ENCODE measurements at regions not wholly inside any gene's neighbourhood (a gene's known extent, or its start where the extent isn't known, plus 50 kb on each side); places are given as distances from the start of the nearest gene placed in this dataset.

DNA sequence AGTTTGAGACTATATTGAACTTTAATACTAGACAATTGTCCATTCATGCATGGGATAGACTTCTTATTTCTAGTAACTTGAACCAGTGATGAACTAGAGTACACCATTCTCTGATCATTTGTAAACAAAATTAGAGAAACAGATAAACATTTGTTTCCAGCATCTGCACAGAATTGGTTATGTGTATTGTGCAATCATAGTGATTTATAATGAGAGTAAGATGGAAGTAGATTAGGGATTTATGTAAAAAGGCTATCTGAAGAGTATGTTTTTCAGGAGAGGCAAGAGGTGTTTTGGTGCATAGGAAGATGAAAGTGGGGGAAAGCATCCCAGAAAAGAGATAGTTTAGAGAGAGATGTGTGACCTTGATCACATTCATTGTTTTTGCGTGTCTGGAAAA is 695.0 kb downstream of the SQOR start:
- Mint-ChIP-seq H3K27ac (ENCODE audit: low read depth) (no peak overlapping the region), H3K4me1 (no peaks in the 10 kb centered on the region), H3K9me3 (peaks cover 4% of the 10 kb centered on the region), H3K36me3 (ENCODE audit: insufficient read depth) (no peaks in the 10 kb centered on the region), H3K4me3 (no peak overlapping the region), H3K27me3 (no peaks in the 10 kb centered on the region)
- no peak for DNase-seq (ENCODE audit: low spot score in 2 of 2)
- ATAC-seq (replicated peaks; ENCODE audit: extremely low read depth, poor library complexity, severe bottlenecking) = no peak

DNA sequence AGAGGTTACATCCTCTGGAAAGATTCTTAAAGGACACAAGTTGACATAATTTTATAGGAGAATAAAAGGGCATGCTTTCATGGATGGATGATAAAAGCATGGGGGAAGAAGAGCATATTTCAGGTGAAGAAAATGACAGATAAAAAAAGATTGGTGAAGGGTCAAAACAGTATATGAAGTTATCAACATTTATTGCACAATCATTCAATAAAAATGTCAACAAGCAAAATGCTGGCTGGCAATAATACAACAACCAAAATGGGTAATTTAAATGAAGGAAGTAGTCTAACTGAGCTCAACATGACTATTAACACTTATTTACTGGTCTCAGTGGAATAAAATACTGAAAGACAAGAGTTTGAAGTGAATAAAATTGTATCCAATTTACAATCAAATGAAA is 696.7 kb downstream of the SQOR start:
- no peaks in the 10 kb centered on the region for H3K36me3 Mint-ChIP-seq (ENCODE audit: insufficient read depth)
- no peaks in the 10 kb centered on the region for H3K27me3 Mint-ChIP-seq
- ATAC-seq (replicated peaks; ENCODE audit: extremely low read depth, poor library complexity, severe bottlenecking) = no peak
- no peak overlapping the region for H3K27ac Mint-ChIP-seq (ENCODE audit: low read depth)
- no peaks in the 10 kb centered on the region for H3K4me1 Mint-ChIP-seq
- H3K4me3 Mint-ChIP-seq = no peak overlapping the region
- peaks cover 4% of the 10 kb centered on the region for H3K9me3 Mint-ChIP-seq
- DNase-seq (ENCODE audit: low spot score in 2 of 2) = no peak

DNA sequence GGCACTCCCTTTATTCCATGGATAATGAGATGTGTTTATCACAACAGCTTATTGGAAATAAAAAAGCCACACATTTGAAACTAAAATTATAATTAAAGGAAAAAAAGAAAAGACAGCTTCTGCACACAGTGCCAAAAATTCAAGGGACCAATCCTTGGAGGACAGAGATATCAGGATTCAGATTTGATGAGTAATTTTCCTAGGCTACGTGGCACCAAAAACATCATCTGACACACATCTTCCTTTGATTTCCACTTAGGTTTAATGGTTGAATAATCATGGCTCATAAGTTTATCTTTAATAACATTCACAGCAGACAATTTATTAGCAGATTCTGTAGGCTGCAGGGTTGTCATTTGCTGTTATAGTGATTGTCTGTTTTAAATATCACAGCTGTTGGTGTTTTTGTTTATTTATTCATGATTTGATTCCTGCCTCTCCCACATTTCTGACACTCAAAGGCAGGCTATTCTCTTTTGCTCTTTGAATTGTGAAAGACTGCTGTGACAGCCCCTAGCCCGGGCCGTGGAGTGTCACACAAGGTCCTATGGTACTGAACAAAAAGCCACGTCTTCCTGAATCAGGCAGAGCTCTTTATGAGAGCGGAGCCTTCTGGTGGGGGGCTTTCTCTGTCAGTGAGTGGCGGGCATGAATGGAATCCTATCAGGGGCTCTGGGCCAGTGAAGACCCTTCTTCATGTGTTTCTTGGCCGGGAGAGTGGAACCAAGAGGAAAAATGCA is 708.5 kb downstream of the SQOR start:
- no peaks in the 10 kb centered on the region for H3K36me3 Mint-ChIP-seq (ENCODE audit: insufficient read depth)
- H3K9me3 Mint-ChIP-seq = peaks cover 10% of the 10 kb centered on the region
- DNase-seq (ENCODE audit: low spot score in 2 of 2) = no peak
- no peak for ATAC-seq (replicated peaks; ENCODE audit: extremely low read depth, poor library complexity, severe bottlenecking)
- H3K4me1 Mint-ChIP-seq = no peaks in the 10 kb centered on the region
- no peak overlapping the region for H3K27ac Mint-ChIP-seq (ENCODE audit: low read depth)
- H3K27me3 Mint-ChIP-seq = no peaks in the 10 kb centered on the region
- H3K4me3 Mint-ChIP-seq = no peak overlapping the region

GRCh38 chr15:46344115-46344724 is 709.4 kb downstream of the SQOR start:
- Mint-ChIP-seq H3K9me3 (peaks cover 10% of the 10 kb centered on the region), H3K27me3 (no peaks in the 10 kb centered on the region), H3K4me3 (no peak overlapping the region), H3K27ac (ENCODE audit: low read depth) (no peak overlapping the region), H3K4me1 (no peaks in the 10 kb centered on the region), H3K36me3 (ENCODE audit: insufficient read depth) (no peaks in the 10 kb centered on the region)
- ATAC-seq (replicated peaks; ENCODE audit: extremely low read depth, poor library complexity, severe bottlenecking) (no peak), DNase-seq (ENCODE audit: low spot score in 2 of 2) (no peak)

GRCh38 chr15:46344915-46345314 is 710.1 kb downstream of the SQOR start:
- Mint-ChIP-seq H3K27me3 (no peaks in the 10 kb centered on the region), H3K36me3 (ENCODE audit: insufficient read depth) (no peaks in the 10 kb centered on the region)
- no peak for ATAC-seq (replicated peaks; ENCODE audit: extremely low read depth, poor library complexity, severe bottlenecking)

DNA sequence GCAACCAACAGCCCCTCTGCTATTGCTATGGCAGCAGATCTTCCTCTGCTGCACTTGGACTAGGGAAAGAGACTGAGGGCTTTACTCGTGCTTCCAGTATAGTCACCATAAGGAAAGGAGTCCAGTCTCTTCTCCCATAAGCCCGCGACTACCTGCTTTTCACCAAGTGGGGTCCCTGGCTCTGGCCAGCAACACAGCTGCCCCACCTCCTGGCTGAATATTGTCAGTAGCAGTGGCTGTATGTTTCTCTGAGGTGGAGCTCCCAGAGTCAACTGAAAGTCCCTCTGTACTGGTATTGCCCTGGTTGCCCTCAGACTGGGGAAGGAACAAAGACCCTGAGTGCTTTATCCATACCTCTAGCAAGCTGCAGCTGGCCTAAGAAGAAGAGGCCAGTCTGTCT is 719.6 kb downstream of the SQOR start:
- Mint-ChIP-seq H3K27me3 (no peaks in the 10 kb centered on the region), H3K4me3 (no peak overlapping the region), H3K36me3 (ENCODE audit: insufficient read depth) (peaks cover 2% of the 10 kb centered on the region), H3K4me1 (no peaks in the 10 kb centered on the region), H3K27ac (ENCODE audit: low read depth) (no peak overlapping the region), H3K9me3 (peaks cover 18% of the 10 kb centered on the region)
- ATAC-seq (replicated peaks; ENCODE audit: extremely low read depth, poor library complexity, severe bottlenecking) (no peak), DNase-seq (ENCODE audit: low spot score in 2 of 2) (no peak)

More at GRCh38 chr15:46344915-46345314, 710.1 kb downstream of the SQOR start:
- H3K9me3 Mint-ChIP-seq = peaks cover 10% of the 10 kb centered on the region
- H3K27ac Mint-ChIP-seq (ENCODE audit: low read depth) = no peak overlapping the region
- no peak for DNase-seq (ENCODE audit: low spot score in 2 of 2)
- H3K4me3 Mint-ChIP-seq = no peak overlapping the region
- H3K4me1 Mint-ChIP-seq = no peaks in the 10 kb centered on the region

- Mint-ChIP-seq H3K36me3 (ENCODE audit: insufficient read depth) (no peaks in the 10 kb centered on the region), H3K27me3 (no peaks in the 10 kb centered on the region), H3K27ac (ENCODE audit: low read depth) (no peak overlapping the region), H3K4me3 (no peak overlapping the region), H3K9me3 (peaks cover 6% of the 10 kb centered on the region), H3K4me1 (no peaks in the 10 kb centered on the region)
- DNase-seq (ENCODE audit: low spot score in 2 of 2) (no peak), ATAC-seq (replicated peaks; ENCODE audit: extremely low read depth, poor library complexity, severe bottlenecking) (no peak)
Measured at GRCh38 chr15:46365572-46365971, 730.7 kb downstream of the SQOR start.

GRCh38 chr15:46366360-46367007 is 731.7 kb downstream of the SQOR start:
- DNase-seq (ENCODE audit: low spot score in 2 of 2) (no peak), ATAC-seq (replicated peaks; ENCODE audit: extremely low read depth, poor library complexity, severe bottlenecking) (no peak)
- Mint-ChIP-seq H3K27me3 (no peaks in the 10 kb centered on the region), H3K9me3 (peaks cover 6% of the 10 kb centered on the region), H3K4me3 (no peak overlapping the region), H3K4me1 (no peaks in the 10 kb centered on the region), H3K27ac (ENCODE audit: low read depth) (no peak overlapping the region), H3K36me3 (ENCODE audit: insufficient read depth) (no peaks in the 10 kb centered on the region)

GRCh38 chr15:46383978-46384377 is 749.1 kb downstream of the SQOR start:
- Mint-ChIP-seq H3K9me3 (peaks cover 21% of the 10 kb centered on the region), H3K36me3 (ENCODE audit: insufficient read depth) (no peaks in the 10 kb centered on the region), H3K4me3 (no peak overlapping the region), H3K4me1 (no peaks in the 10 kb centered on the region), H3K27ac (ENCODE audit: low read depth) (no peak overlapping the region), H3K27me3 (no peaks in the 10 kb centered on the region)
- DNase-seq (ENCODE audit: low spot score in 2 of 2) (no peak), ATAC-seq (replicated peaks; ENCODE audit: extremely low read depth, poor library complexity, severe bottlenecking) (no peak)

DNA sequence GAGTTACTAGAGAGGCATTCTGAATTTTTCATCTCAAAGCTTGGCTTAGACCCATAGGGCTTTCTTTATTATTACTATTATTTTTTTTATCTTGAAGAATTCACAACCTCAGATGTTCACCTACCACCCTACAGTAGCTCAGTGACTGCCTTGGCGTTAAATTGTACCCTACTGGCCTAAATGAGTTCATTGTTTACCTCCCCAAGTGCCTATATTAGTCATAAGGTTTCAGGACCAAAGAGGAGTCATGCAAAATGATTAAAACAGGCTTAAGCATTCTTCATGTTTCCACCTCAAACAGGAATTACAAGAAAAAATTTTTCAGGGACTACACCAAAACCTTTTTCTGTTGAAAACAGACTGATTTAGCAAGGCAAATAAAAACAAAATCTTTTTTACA is 751.5 kb downstream of the SQOR start:
- ATAC-seq (replicated peaks; ENCODE audit: extremely low read depth, poor library complexity, severe bottlenecking) (no peak), DNase-seq (ENCODE audit: low spot score in 2 of 2) (no peak)
- Mint-ChIP-seq H3K27ac (ENCODE audit: low read depth) (no peak overlapping the region), H3K4me3 (no peak overlapping the region), H3K27me3 (no peaks in the 10 kb centered on the region), H3K36me3 (ENCODE audit: insufficient read depth) (no peaks in the 10 kb centered on the region), H3K4me1 (no peaks in the 10 kb centered on the region), H3K9me3 (peaks cover 33% of the 10 kb centered on the region)

DNA sequence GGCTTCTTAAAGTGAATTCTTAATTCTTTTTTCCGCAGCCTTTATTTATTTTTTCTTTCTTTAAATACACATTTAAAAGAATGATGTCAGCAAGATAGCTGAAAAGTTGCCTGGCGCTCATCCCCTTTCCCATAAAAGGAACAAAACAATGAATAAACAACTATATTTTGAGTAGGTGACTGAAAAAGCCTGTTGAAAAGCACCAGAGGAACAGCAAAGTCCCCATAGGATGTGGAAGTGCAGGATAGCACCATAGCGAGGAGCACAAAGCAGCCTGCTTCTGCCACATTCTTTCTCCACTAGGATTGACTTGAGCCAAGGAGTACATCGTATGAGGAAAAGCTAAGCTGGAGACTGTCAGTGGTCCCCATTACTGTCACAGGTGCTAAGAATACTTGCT is 754.9 kb downstream of the SQOR start:
- Mint-ChIP-seq H3K4me3 (no peak overlapping the region), H3K36me3 (ENCODE audit: insufficient read depth) (no peaks in the 10 kb centered on the region), H3K27me3 (no peaks in the 10 kb centered on the region), H3K9me3 (peaks cover 30% of the 10 kb centered on the region), H3K4me1 (no peaks in the 10 kb centered on the region), H3K27ac (ENCODE audit: low read depth) (no peak overlapping the region)
- ATAC-seq (replicated peaks; ENCODE audit: extremely low read depth, poor library complexity, severe bottlenecking) (no peak), DNase-seq (ENCODE audit: low spot score in 2 of 2) (no peak)

DNA sequence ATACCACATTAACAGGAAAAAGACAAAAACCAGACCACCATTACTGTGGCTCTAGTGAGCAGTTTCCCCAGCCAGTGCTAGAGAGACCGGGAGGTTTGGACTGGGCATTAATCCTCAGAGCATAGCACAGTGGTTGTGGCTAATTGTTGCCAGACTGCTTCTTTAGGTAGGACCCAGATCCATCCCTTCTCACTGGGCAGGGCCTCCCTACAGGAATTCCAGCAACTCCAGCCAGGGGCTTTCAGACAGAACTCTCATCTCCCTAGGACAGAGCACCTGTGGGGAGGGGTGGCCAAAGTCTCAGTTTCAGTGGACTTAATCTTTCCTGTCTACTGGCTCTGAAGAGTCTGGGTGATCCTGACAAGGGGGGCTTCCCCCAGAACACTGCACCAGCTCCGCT is 759.6 kb downstream of the SQOR start:
- H3K27me3 Mint-ChIP-seq = no peaks in the 10 kb centered on the region
- H3K27ac Mint-ChIP-seq (ENCODE audit: low read depth) = no peak overlapping the region
- peaks cover 26% of the 10 kb centered on the region for H3K9me3 Mint-ChIP-seq
- no peak overlapping the region for H3K4me3 Mint-ChIP-seq
- H3K36me3 Mint-ChIP-seq (ENCODE audit: insufficient read depth) = no peaks in the 10 kb centered on the region
- no peaks in the 10 kb centered on the region for H3K4me1 Mint-ChIP-seq
- ATAC-seq (replicated peaks; ENCODE audit: extremely low read depth, poor library complexity, severe bottlenecking) (no peak), DNase-seq (ENCODE audit: low spot score in 2 of 2) (no peak)

DNA sequence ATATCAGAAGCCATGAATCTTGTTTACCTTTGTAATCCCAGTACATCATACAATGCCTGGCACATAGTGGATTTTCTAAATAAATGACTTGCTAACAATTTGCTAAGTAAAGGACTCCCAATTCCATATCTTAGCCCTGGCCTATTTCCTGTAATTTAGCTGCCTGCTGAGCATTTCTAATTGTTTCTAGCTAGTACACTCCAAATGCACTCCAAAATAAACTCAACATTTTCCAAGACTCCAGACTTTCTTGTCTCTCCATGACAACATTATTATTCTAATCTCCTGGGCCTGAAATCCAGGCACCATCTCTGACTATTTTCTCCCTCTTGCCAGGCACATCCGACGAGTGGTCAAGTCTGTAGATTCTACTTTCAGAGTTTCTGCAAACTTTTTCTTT is 773.5 kb downstream of the SQOR start:
- Mint-ChIP-seq H3K9me3 (peaks cover 12% of the 10 kb centered on the region), H3K27ac (ENCODE audit: low read depth) (no peak overlapping the region), H3K27me3 (no peaks in the 10 kb centered on the region), H3K36me3 (ENCODE audit: insufficient read depth) (no peaks in the 10 kb centered on the region), H3K4me1 (no peaks in the 10 kb centered on the region), H3K4me3 (no peak overlapping the region)
- ATAC-seq (replicated peaks; ENCODE audit: extremely low read depth, poor library complexity, severe bottlenecking) (no peak), DNase-seq (ENCODE audit: low spot score in 2 of 2) (no peak)

Data from central memory CD8-positive, alpha-beta T cell (primary cell).